SH-SY5Y (cell line): ENCODE measurements at regions not wholly inside any gene's neighbourhood (a gene's known extent, or its start where the extent isn't known, plus 50 kb on each side); places are given as distances from the start of the nearest gene placed in this dataset.

Experiments used
- GATA2 ChIP-seq: IDR thresholded peaks from 2 replicates; pipeline ENCODE4 v1.6.1; 2011; ENCODE audit warnings: mild to moderate bottlenecking, low read depth, low read length
- GATA3 ChIP-seq: IDR thresholded peaks from 2 replicates; pipeline ENCODE4 v1.6.1; 2011; ENCODE audit warnings: low read depth, mild to moderate bottlenecking, low read length, moderate library complexity

GRCh38 chr6:15956205-15957106, 172.4 kb upstream of the MYLIP start:
- no peak for TF ChIP-seq GATA3
- no peak for TF ChIP-seq GATA2
